ENCODE measurements at regions not wholly inside any gene's neighbourhood (a gene's known extent, or its start where the extent isn't known, plus 50 kb on each side); places are given as distances from the start of the nearest gene placed in this dataset.

- H3K27ac ChIP-seq (ENCODE audit: low read depth, low read length, severe bottlenecking), result peak overlapping the region; percentile 57
- no peaks in the 10 kb centered on the region for H3K36me3 ChIP-seq (ENCODE audit: control insufficient read depth, insufficient read depth, low read length)
- peaks cover 10% of the 10 kb centered on the region for H3K4me1 ChIP-seq (ENCODE audit: control insufficient read depth, insufficient read depth, low read length, poor library complexity, severe bottlenecking)
- 20% methylated on average over 3 of the region's 8 CpGs; no CpG with 5 or more reads in 1 of the 2 experiments for WGBS, 2 experiments (ENCODE audit: insufficient coverage in 2 of 2)
- no peak overlapping the region for H3K4me3 ChIP-seq (ENCODE audit: extremely low read depth, insufficient read depth, low read length, poor library complexity, severe bottlenecking)
- no peaks in the 10 kb centered on the region for H3K9me3 ChIP-seq (ENCODE audit: control insufficient read depth, low read length)
Measured at GRCh38 chr7:15015545-15016314, 113.2 kb upstream of the DGKB start.

GRCh38 chr7:15012135-15012534, 109.6 kb upstream of the DGKB start:
- Histone ChIP-seq H3K4me3 (ENCODE audit: extremely low read depth, insufficient read depth, low read length, poor library complexity, severe bottlenecking) (no peak overlapping the region), H3K36me3 (ENCODE audit: control insufficient read depth, insufficient read depth, low read length) (no peaks in the 10 kb centered on the region), H3K27ac (ENCODE audit: low read depth, low read length, severe bottlenecking) (no peak overlapping the region), H3K9me3 (ENCODE audit: control insufficient read depth, low read length) (no peaks in the 10 kb centered on the region), H3K4me1 (ENCODE audit: control insufficient read depth, insufficient read depth, low read length, poor library complexity, severe bottlenecking) (peaks cover 10% of the 10 kb centered on the region)
- 100% methylated on average over 1 of the region's 4 CpGs; no CpG with 5 or more reads in 1 of the 2 experiments for WGBS, 2 experiments (ENCODE audit: insufficient coverage in 2 of 2)

- Histone ChIP-seq H3K9me3 (ENCODE audit: control insufficient read depth, low read length) (no peaks in the 10 kb centered on the region), H3K36me3 (ENCODE audit: control insufficient read depth, insufficient read depth, low read length) (no peaks in the 10 kb centered on the region), H3K27ac (ENCODE audit: low read depth, low read length, severe bottlenecking) (no peak overlapping the region), H3K4me3 (ENCODE audit: extremely low read depth, insufficient read depth, low read length, poor library complexity, severe bottlenecking) (no peak overlapping the region), H3K4me1 (ENCODE audit: control insufficient read depth, insufficient read depth, low read length, poor library complexity, severe bottlenecking) (peaks cover 5% of the 10 kb centered on the region)
- WGBS, 2 experiments (ENCODE audit: insufficient coverage in 2 of 2), result 19 to 47% methylated on average over 3 of the region's 3 CpGs
Measured at GRCh38 chr7:15011289-15011688, 108.7 kb upstream of the DGKB start.

GRCh38 chr7:15007507-15007906, 105.0 kb upstream of the DGKB start:
- H3K4me3 ChIP-seq (ENCODE audit: extremely low read depth, insufficient read depth, low read length, poor library complexity, severe bottlenecking), result no peak overlapping the region
- H3K9me3 ChIP-seq (ENCODE audit: control insufficient read depth, low read length), result no peaks in the 10 kb centered on the region
- no peak overlapping the region for H3K27ac ChIP-seq (ENCODE audit: low read depth, low read length, severe bottlenecking)
- H3K36me3 ChIP-seq (ENCODE audit: control insufficient read depth, insufficient read depth, low read length), result no peaks in the 10 kb centered on the region
- WGBS, 2 experiments (ENCODE audit: insufficient coverage in 2 of 2), result 68 to 75% methylated on average over 3 to 4 of the region's 5 CpGs
- H3K4me1 ChIP-seq (ENCODE audit: control insufficient read depth, insufficient read depth, low read length, poor library complexity, severe bottlenecking), result no peaks in the 10 kb centered on the region

GRCh38 chr7:15005672-15006071, 103.1 kb upstream of the DGKB start:
- Histone ChIP-seq H3K27ac (ENCODE audit: low read depth, low read length, severe bottlenecking) (no peak overlapping the region), H3K4me3 (ENCODE audit: extremely low read depth, insufficient read depth, low read length, poor library complexity, severe bottlenecking) (no peak overlapping the region)

GRCh38 chr7:15000157-15000556, 97.6 kb upstream of the DGKB start:
- Histone ChIP-seq H3K4me3 (ENCODE audit: extremely low read depth, insufficient read depth, low read length, poor library complexity, severe bottlenecking) (no peak overlapping the region), H3K4me1 (ENCODE audit: control insufficient read depth, insufficient read depth, low read length, poor library complexity, severe bottlenecking) (no peaks in the 10 kb centered on the region), H3K9me3 (ENCODE audit: control insufficient read depth, low read length) (no peaks in the 10 kb centered on the region), H3K36me3 (ENCODE audit: control insufficient read depth, insufficient read depth, low read length) (no peaks in the 10 kb centered on the region), H3K27ac (ENCODE audit: low read depth, low read length, severe bottlenecking) (no peak overlapping the region)
- no CpG with 5 or more reads among the region's 1 CpG for WGBS, 2 experiments (ENCODE audit: insufficient coverage in 2 of 2)

More at GRCh38 chr7:15005672-15006071, 103.1 kb upstream of the DGKB start:
- H3K36me3 ChIP-seq (ENCODE audit: control insufficient read depth, insufficient read depth, low read length), result no peaks in the 10 kb centered on the region
- no peaks in the 10 kb centered on the region for H3K4me1 ChIP-seq (ENCODE audit: control insufficient read depth, insufficient read depth, low read length, poor library complexity, severe bottlenecking)
- WGBS, 2 experiments (ENCODE audit: insufficient coverage in 2 of 2), result 100% methylated on average over 1 of the region's 5 CpGs
- no peaks in the 10 kb centered on the region for H3K9me3 ChIP-seq (ENCODE audit: control insufficient read depth, low read length)

- H3K9me3 ChIP-seq (ENCODE audit: control insufficient read depth, low read length), result no peaks in the 10 kb centered on the region
- H3K4me3 ChIP-seq (ENCODE audit: extremely low read depth, insufficient read depth, low read length, poor library complexity, severe bottlenecking), result no peak overlapping the region
- no peaks in the 10 kb centered on the region for H3K36me3 ChIP-seq (ENCODE audit: control insufficient read depth, insufficient read depth, low read length)
- H3K4me1 ChIP-seq (ENCODE audit: control insufficient read depth, insufficient read depth, low read length, poor library complexity, severe bottlenecking), result no peaks in the 10 kb centered on the region
- no peak overlapping the region for H3K27ac ChIP-seq (ENCODE audit: low read depth, low read length, severe bottlenecking)
- 63 to 92% methylated on average over 2 of the region's 2 CpGs for WGBS, 2 experiments (ENCODE audit: insufficient coverage in 2 of 2)
Measured at GRCh38 chr7:14999331-14999730, 96.8 kb upstream of the DGKB start.

GRCh38 chr7:14995774-14996173, 93.2 kb upstream of the DGKB start:
- WGBS, 2 experiments (ENCODE audit: insufficient coverage in 2 of 2), result 90 to 100% methylated on average over 1 to 2 of the region's 2 CpGs
- no peaks in the 10 kb centered on the region for H3K9me3 ChIP-seq (ENCODE audit: control insufficient read depth, low read length)
- H3K36me3 ChIP-seq (ENCODE audit: control insufficient read depth, insufficient read depth, low read length), result no peaks in the 10 kb centered on the region
- H3K4me1 ChIP-seq (ENCODE audit: control insufficient read depth, insufficient read depth, low read length, poor library complexity, severe bottlenecking), result no peaks in the 10 kb centered on the region
- H3K4me3 ChIP-seq (ENCODE audit: extremely low read depth, insufficient read depth, low read length, poor library complexity, severe bottlenecking), result no peak overlapping the region
- no peak overlapping the region for H3K27ac ChIP-seq (ENCODE audit: low read depth, low read length, severe bottlenecking)

GRCh38 chr7:14988941-14989340, 86.4 kb upstream of the DGKB start:
- Histone ChIP-seq H3K36me3 (ENCODE audit: control insufficient read depth, insufficient read depth, low read length) (no peaks in the 10 kb centered on the region), H3K27ac (ENCODE audit: low read depth, low read length, severe bottlenecking) (no peak overlapping the region), H3K4me3 (ENCODE audit: extremely low read depth, insufficient read depth, low read length, poor library complexity, severe bottlenecking) (no peak overlapping the region), H3K9me3 (ENCODE audit: control insufficient read depth, low read length) (no peaks in the 10 kb centered on the region), H3K4me1 (ENCODE audit: control insufficient read depth, insufficient read depth, low read length, poor library complexity, severe bottlenecking) (no peaks in the 10 kb centered on the region)
- 93 to 100% methylated on average over 1 of the region's 2 CpGs for WGBS, 2 experiments (ENCODE audit: insufficient coverage in 2 of 2)

- 61 to 73% methylated on average over 2 of the region's 3 CpGs for WGBS, 2 experiments (ENCODE audit: insufficient coverage in 2 of 2)
Measured at GRCh38 chr7:14978687-14979086, 76.1 kb upstream of the DGKB start.

GRCh38 chr7:14974688-14975087, 72.1 kb upstream of the DGKB start:
- 100% methylated on average over 2 of the region's 5 CpGs for WGBS, 2 experiments (ENCODE audit: insufficient coverage in 2 of 2)
- H3K27ac ChIP-seq (ENCODE audit: low read depth, low read length, severe bottlenecking), result no peak overlapping the region

More at GRCh38 chr7:14978687-14979086, 76.1 kb upstream of the DGKB start:
- Histone ChIP-seq H3K4me3 (ENCODE audit: extremely low read depth, insufficient read depth, low read length, poor library complexity, severe bottlenecking) (no peak overlapping the region), H3K36me3 (ENCODE audit: control insufficient read depth, insufficient read depth, low read length) (no peaks in the 10 kb centered on the region), H3K9me3 (ENCODE audit: control insufficient read depth, low read length) (no peaks in the 10 kb centered on the region), H3K27ac (ENCODE audit: low read depth, low read length, severe bottlenecking) (no peak overlapping the region), H3K4me1 (ENCODE audit: control insufficient read depth, insufficient read depth, low read length, poor library complexity, severe bottlenecking) (no peaks in the 10 kb centered on the region)

More at GRCh38 chr7:14974688-14975087, 72.1 kb upstream of the DGKB start:
- Histone ChIP-seq H3K36me3 (ENCODE audit: control insufficient read depth, insufficient read depth, low read length) (no peaks in the 10 kb centered on the region), H3K4me3 (ENCODE audit: extremely low read depth, insufficient read depth, low read length, poor library complexity, severe bottlenecking) (no peak overlapping the region), H3K4me1 (ENCODE audit: control insufficient read depth, insufficient read depth, low read length, poor library complexity, severe bottlenecking) (no peaks in the 10 kb centered on the region), H3K9me3 (ENCODE audit: control insufficient read depth, low read length) (no peaks in the 10 kb centered on the region)
